SK-N-MC (cell line): ENCODE measurements at regions not wholly inside any gene's neighbourhood (a gene's known extent, or its start where the extent isn't known, plus 50 kb on each side); places are given as distances from the start of the nearest gene placed in this dataset.

Experiments
- EZH2 ChIP-seq: fragments of 200-600 bp; sonication (generic); IDR thresholded peaks from one replicate; pipeline ENCODE4 v1.6.1; 2017; ENCODE audit warnings: antibody characterized with exemption
- FOXP2 ChIP-seq: optimal IDR thresholded peaks from 2 replicates; pipeline ENCODE3; 2011; ENCODE audit warnings: mild to moderate bottlenecking, moderate library complexity; ENCODE audit not compliant: insufficient read depth; ENCODE audit errors: extremely low read length, control extremely low read depth
- POLR2AphosphoS5 ChIP-seq: IDR thresholded peaks from 2 replicates; pipeline ENCODE4 v1.6.1; 2012; ENCODE audit warnings: mild to moderate bottlenecking, low read depth, low read length, borderline replicate concordance

DNA sequence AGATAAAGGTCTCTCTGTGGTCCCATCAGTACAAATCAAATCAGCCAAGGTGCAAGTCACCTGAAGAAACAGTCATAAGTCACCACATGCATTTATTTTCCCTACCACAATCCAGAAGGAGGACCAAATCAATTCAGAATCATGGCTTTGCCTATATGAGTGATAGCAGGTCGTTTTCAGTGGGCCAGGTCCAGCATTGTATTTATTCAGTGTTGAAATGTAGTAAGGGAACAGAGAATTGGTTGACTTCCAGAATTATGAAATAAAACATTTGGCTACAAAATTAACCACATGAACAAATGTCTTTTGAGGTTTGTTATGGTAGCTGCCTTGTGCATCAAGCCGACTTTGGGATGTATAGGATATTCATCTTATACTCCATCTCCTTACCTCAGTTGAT lies 88.4 kb downstream of the POLR1F start:
- no peak for TF ChIP-seq EZH2
- TF ChIP-seq FOXP2: no peak
- TF ChIP-seq POLR2AphosphoS5: no peak
